GM23338 (cell line): ENCODE measurements at regions not wholly inside any gene's neighbourhood (a gene's known extent, or its start where the extent isn't known, plus 50 kb on each side); places are given as distances from the start of the nearest gene placed in this dataset.

Source experiments
- ATAC-seq: fragments of 200-7000 bp; cut with Tn5 transposase; 3 replicates; pipeline ENCODE4 v1.9.1; 2020
- DNase-seq: peaks from one replicate; pipeline ENCODE4 v3.0.0-alpha.2; 2015; ENCODE audit warnings: low spot score
- H2AFZ ChIP-seq: fragments of 200-600 bp; sonication (generic); 2 replicates; pipeline ENCODE4 v1.8.0; 2016; ENCODE audit warnings: antibody characterized with exemption, mild to moderate bottlenecking, moderate library complexity
- H3F3A ChIP-seq: fragments of 200-600 bp; sonication (generic); replicated peaks from 2 replicates; pipeline ENCODE4 v1.8.0; 2017; ENCODE audit warnings: antibody characterized with exemption, mixed run types, low read depth
- H3K27ac ChIP-seq: fragments of 200-600 bp; sonication (generic); 2 replicates; pipeline ENCODE4 v1.6.1; 2016; ENCODE audit warnings: low read depth
- H3K27me3 ChIP-seq: fragments of 200-600 bp; sonication (generic); 2 replicates; pipeline ENCODE4 v1.8.0; 2016; ENCODE audit warnings: mild to moderate bottlenecking, mixed run types, moderate library complexity; ENCODE audit not compliant: insufficient read depth
- H3K36me3 ChIP-seq: fragments of 200-600 bp; sonication (generic); 2 replicates; pipeline ENCODE4 v1.8.0; 2016; ENCODE audit warnings: mild to moderate bottlenecking; ENCODE audit not compliant: insufficient read depth
- H3K4me1 ChIP-seq: fragments of 200-600 bp; sonication (generic); 2 replicates; pipeline ENCODE4 v1.8.0; 2016; ENCODE audit warnings: mild to moderate bottlenecking, moderate library complexity; ENCODE audit not compliant: insufficient read depth
- H3K4me2 ChIP-seq: fragments of 200-600 bp; sonication (generic); 2 replicates; pipeline ENCODE4 v1.7.1; 2017; ENCODE audit warnings: mixed run types
- H3K4me3 ChIP-seq: fragments of 200-600 bp; sonication (generic); 2 replicates; pipeline ENCODE4 v1.6.1; 2016; ENCODE audit warnings: mixed run types
- H3K79me2 ChIP-seq: fragments of 200-600 bp; sonication (generic); replicated peaks from 2 replicates; pipeline ENCODE4 v1.8.0; 2017; ENCODE audit warnings: mild to moderate bottlenecking; ENCODE audit not compliant: insufficient read depth
- H3K9me2 ChIP-seq: fragments of 200-600 bp; sonication (generic); 2 replicates; pipeline ENCODE4 v1.8.0; 2017; ENCODE audit not compliant: insufficient read depth
- H4K20me1 ChIP-seq: fragments of 200-600 bp; sonication (generic); replicated peaks from 2 replicates; pipeline ENCODE4 v1.8.0; 2017; ENCODE audit warnings: mild to moderate bottlenecking; ENCODE audit not compliant: insufficient read depth
- H3K27ac Mint-ChIP-seq: 2 replicates; pipeline ENCODE4 v1.8.0; 2020; ENCODE audit warnings: inconsistent platforms, mild to moderate bottlenecking, moderate library complexity, mixed read lengths
- H3K27me3 Mint-ChIP-seq: 3 replicates; pipeline ENCODE4 v1.8.0; 2022; ENCODE audit warnings: low read depth, mild to moderate bottlenecking, moderate library complexity, mixed read lengths, inconsistent platforms; ENCODE audit not compliant: insufficient read depth, poor library complexity
- H3K36me3 Mint-ChIP-seq: 3 replicates; pipeline ENCODE4 v1.8.0; 2021; ENCODE audit warnings: low read depth, mild to moderate bottlenecking, inconsistent platforms, moderate library complexity, mixed read lengths
- H3K4me1 Mint-ChIP-seq: 3 replicates; pipeline ENCODE4 v1.8.0; 2020; ENCODE audit warnings: mild to moderate bottlenecking, inconsistent platforms, mixed read lengths
- H3K4me3 Mint-ChIP-seq: 3 replicates; pipeline ENCODE4 v1.8.0; 2021; ENCODE audit warnings: moderate library complexity, mild to moderate bottlenecking, inconsistent platforms, mixed read lengths
- H3K9me3 Mint-ChIP-seq: 3 replicates; pipeline ENCODE4 v1.8.0; 2020; ENCODE audit warnings: moderate library complexity, mild to moderate bottlenecking, inconsistent platforms, mixed read lengths
- EZH2phosphoT487 ChIP-seq: fragments of 200-600 bp; sonication (generic); IDR thresholded peaks from one replicate; pipeline ENCODE4 v1.8.1; 2018; ENCODE audit warnings: antibody characterized with exemption; ENCODE audit not compliant: unreplicated experiment
- REST ChIP-seq: IDR thresholded peaks from one replicate; pipeline ENCODE4 v1.6.1; 2018; ENCODE audit warnings: antibody characterized with exemption; ENCODE audit not compliant: unreplicated experiment
- STAT1 ChIP-seq: IDR thresholded peaks from one replicate; pipeline ENCODE4 v1.6.1; 2016; ENCODE audit warnings: antibody characterized with exemption; ENCODE audit not compliant: unreplicated experiment
- TF ChIP-seq, protein P1 (sequence below): fragments of 250-450 bp; sonication (Bioruptor Pico); IDR thresholded peaks from 2 replicates; pipeline ENCODE4 v1.5.0; 2020; ENCODE audit warnings: mild to moderate bottlenecking, moderate library complexity

DNA sequence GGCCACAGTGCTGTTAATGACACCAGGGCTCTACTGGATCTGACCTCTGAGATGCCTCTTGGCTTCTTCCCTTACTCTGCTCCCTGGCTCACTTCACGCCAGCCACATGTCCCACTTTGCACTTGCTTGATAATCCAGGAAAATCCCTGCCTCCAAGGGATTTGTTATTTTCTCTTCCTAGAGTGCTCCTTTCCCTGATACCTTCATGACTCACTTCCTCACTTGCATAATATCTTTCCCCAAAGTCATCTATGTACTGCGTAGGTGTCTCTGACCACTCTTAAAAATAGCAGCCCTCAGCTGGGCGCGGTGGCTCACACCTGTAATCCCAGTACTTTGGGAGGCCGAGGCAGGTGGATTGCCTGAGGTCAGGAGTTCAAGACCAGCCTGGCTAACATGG is 572.3 kb downstream of the PLCL1 start (continued):
- TF ChIP-seq, protein P1, sequence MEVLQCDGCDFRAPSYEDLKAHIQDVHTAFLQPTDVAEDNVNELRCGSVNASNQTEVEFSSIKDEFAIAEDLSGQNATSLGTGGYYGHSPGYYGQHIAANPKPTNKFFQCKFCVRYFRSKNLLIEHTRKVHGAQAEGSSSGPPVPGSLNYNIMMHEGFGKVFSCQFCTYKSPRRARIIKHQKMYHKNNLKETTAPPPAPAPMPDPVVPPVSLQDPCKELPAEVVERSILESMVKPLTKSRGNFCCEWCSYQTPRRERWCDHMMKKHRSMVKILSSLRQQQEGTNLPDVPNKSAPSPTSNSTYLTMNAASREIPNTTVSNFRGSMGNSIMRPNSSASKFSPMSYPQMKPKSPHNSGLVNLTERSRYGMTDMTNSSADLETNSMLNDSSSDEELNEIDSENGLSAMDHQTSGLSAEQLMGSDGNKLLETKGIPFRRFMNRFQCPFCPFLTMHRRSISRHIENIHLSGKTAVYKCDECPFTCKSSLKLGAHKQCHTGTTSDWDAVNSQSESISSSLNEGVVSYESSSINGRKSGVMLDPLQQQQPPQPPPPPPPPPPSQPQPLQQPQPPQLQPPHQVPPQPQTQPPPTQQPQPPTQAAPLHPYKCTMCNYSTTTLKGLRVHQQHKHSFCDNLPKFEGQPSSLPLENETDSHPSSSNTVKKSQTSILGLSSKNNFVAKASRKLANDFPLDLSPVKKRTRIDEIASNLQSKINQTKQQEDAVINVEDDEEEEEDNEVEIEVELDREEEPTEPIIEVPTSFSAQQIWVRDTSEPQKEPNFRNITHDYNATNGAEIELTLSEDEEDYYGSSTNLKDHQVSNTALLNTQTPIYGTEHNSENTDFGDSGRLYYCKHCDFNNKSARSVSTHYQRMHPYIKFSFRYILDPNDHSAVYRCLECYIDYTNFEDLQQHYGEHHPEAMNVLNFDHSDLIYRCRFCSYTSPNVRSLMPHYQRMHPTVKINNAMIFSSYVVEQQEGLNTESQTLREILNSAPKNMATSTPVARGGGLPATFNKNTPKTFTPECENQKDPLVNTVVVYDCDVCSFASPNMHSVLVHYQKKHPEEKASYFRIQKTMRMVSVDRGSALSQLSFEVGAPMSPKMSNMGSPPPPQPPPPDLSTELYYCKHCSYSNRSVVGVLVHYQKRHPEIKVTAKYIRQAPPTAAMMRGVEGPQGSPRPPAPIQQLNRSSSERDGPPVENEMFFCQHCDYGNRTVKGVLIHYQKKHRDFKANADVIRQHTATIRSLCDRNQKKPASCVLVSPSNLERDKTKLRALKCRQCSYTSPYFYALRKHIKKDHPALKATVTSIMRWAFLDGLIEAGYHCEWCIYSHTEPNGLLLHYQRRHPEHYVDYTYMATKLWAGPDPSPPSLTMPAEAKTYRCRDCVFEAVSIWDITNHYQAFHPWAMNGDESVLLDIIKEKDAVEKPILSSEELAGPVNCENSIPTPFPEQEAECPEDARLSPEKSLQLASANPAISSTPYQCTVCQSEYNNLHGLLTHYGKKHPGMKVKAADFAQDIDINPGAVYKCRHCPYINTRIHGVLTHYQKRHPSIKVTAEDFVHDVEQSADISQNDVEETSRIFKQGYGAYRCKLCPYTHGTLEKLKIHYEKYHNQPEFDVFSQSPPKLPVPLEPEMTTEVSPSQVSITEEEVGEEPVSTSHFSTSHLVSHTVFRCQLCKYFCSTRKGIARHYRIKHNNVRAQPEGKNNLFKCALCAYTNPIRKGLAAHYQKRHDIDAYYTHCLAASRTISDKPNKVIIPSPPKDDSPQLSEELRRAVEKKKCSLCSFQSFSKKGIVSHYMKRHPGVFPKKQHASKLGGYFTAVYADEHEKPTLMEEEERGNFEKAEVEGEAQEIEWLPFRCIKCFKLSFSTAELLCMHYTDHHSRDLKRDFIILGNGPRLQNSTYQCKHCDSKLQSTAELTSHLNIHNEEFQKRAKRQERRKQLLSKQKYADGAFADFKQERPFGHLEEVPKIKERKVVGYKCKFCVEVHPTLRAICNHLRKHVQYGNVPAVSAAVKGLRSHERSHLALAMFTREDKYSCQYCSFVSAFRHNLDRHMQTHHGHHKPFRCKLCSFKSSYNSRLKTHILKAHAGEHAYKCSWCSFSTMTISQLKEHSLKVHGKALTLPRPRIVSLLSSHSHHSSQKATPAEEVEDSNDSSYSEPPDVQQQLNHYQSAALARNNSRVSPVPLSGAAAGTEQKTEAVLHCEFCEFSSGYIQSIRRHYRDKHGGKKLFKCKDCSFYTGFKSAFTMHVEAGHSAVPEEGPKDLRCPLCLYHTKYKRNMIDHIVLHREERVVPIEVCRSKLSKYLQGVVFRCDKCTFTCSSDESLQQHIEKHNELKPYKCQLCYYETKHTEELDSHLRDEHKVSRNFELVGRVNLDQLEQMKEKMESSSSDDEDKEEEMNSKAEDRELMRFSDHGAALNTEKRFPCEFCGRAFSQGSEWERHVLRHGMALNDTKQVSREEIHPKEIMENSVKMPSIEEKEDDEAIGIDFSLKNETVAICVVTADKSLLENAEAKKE, result no peak
- TF ChIP-seq STAT1, result no peak
- TF ChIP-seq REST, result no peak

DNA sequence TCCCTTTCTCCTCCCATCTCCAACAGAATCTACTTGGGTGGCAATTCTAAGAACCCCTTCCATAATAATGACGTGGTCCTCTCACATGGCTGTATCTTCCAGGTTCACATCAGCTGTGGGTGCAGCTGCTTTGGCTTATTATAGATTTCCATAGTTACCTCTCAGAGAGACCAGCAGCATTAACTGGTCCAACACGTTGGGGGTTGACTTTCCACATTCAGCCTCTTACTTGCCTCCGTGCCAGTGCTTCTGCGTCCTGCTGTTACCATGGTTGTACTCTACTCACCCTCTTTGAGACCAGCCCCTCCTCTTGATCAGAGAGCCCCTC is 570.7 kb downstream of the PLCL1 start:
- Histone ChIP-seq H3F3A (no peaks in the 10 kb centered on the region), H3K9me2 (no peaks in the 10 kb centered on the region), H3K4me2 (no peak overlapping the region), H3K4me1 (no peaks in the 10 kb centered on the region), H3K79me2 (no peaks in the 10 kb centered on the region), H3K27me3 (no peaks in the 10 kb centered on the region), H2AFZ (no peak overlapping the region), H4K20me1 (no peaks in the 10 kb centered on the region), H3K36me3 (no peaks in the 10 kb centered on the region), H3K27ac (no peak overlapping the region), H3K4me3 (no peak overlapping the region)
- no peak for TF ChIP-seq EZH2phosphoT487
- DNase-seq (peak; percentile 3), ATAC-seq (no peak)
- no peaks in the 10 kb centered on the region for H3K9me3 Mint-ChIP-seq
- no peaks in the 10 kb centered on the region for H3K36me3 Mint-ChIP-seq
- H3K27me3 Mint-ChIP-seq, result peaks cover 1% of the 10 kb centered on the region
- peak overlapping the region; percentile 64; the same call in 1 of the 2 replicates for H3K27ac Mint-ChIP-seq
- H3K4me1 Mint-ChIP-seq, result peaks cover 4% of the 10 kb centered on the region; the same call in 1 of the 3 replicates
- H3K4me3 Mint-ChIP-seq, result no peak overlapping the region
